ENCODE measurements at regions not wholly inside any gene's neighbourhood (a gene's known extent, or its start where the extent isn't known, plus 50 kb on each side); places are given as distances from the start of the nearest gene placed in this dataset.

- Histone ChIP-seq H3K27ac (ENCODE audit: low read depth, low read length) (no peak overlapping the region), H3K27me3 (ENCODE audit: control insufficient read depth, insufficient read depth, low read length) (no peaks in the 10 kb centered on the region), H3K4me1 (ENCODE audit: control insufficient read depth, insufficient read depth, low read length) (no peaks in the 10 kb centered on the region), H3K4me3 (ENCODE audit: low read depth, low read length) (no peak overlapping the region), H3K9me3 (ENCODE audit: control insufficient read depth, insufficient read depth, low read length) (no peaks in the 10 kb centered on the region), H3K36me3 (ENCODE audit: control insufficient read depth, insufficient read depth, low read length) (no peaks in the 10 kb centered on the region)
- peak in 2 of 6 donors; percentile 24 to 41 for DNase-seq (ENCODE audit: low read depth in 4 of 6, low spot score in 6 of 6)
- WGBS (ENCODE audit: insufficient coverage), result no CpG with 5 or more reads among the region's 4 CpGs
Observed at GRCh38 chr10:108523016-108523800, 1358.7 kb upstream of the SORCS1 start.

- Histone ChIP-seq H3K27ac (ENCODE audit: low read depth, low read length) (no peak overlapping the region), H3K4me3 (ENCODE audit: low read depth, low read length) (no peak overlapping the region), H3K4me1 (ENCODE audit: control insufficient read depth, insufficient read depth, low read length) (no peaks in the 10 kb centered on the region), H3K9me3 (ENCODE audit: control insufficient read depth, insufficient read depth, low read length) (no peaks in the 10 kb centered on the region), H3K27me3 (ENCODE audit: control insufficient read depth, insufficient read depth, low read length) (no peaks in the 10 kb centered on the region), H3K36me3 (ENCODE audit: control insufficient read depth, insufficient read depth, low read length) (no peaks in the 10 kb centered on the region)
- DNase-seq (ENCODE audit: low read depth in 4 of 6, low spot score in 6 of 6), result peak in 1 of 6 donors; percentile 65
- 29% methylated on average over 3 of the region's 8 CpGs for WGBS (ENCODE audit: insufficient coverage)
Observed at GRCh38 chr10:108521827-108522492, 1357.5 kb upstream of the SORCS1 start.

- H3K27ac ChIP-seq (ENCODE audit: low read depth, low read length), result no peak overlapping the region
- no peaks in the 10 kb centered on the region for H3K4me1 ChIP-seq (ENCODE audit: control insufficient read depth, insufficient read depth, low read length)
- H3K36me3 ChIP-seq (ENCODE audit: control insufficient read depth, insufficient read depth, low read length), result no peaks in the 10 kb centered on the region
- DNase-seq (ENCODE audit: low read depth in 4 of 6, low spot score in 6 of 6), result no peak
- no peaks in the 10 kb centered on the region for H3K27me3 ChIP-seq (ENCODE audit: control insufficient read depth, insufficient read depth, low read length)
- no peak overlapping the region for H3K4me3 ChIP-seq (ENCODE audit: low read depth, low read length)
- no CpG with 5 or more reads among the region's 2 CpGs for WGBS (ENCODE audit: insufficient coverage)
- no peaks in the 10 kb centered on the region for H3K9me3 ChIP-seq (ENCODE audit: control insufficient read depth, insufficient read depth, low read length)
Observed at GRCh38 chr10:108515821-108516220, 1351.3 kb upstream of the SORCS1 start.

- Histone ChIP-seq H3K4me3 (ENCODE audit: low read depth, low read length) (no peak overlapping the region), H3K4me1 (ENCODE audit: control insufficient read depth, insufficient read depth, low read length) (no peaks in the 10 kb centered on the region), H3K9me3 (ENCODE audit: control insufficient read depth, insufficient read depth, low read length) (no peaks in the 10 kb centered on the region), H3K27ac (ENCODE audit: low read depth, low read length) (no peak overlapping the region), H3K27me3 (ENCODE audit: control insufficient read depth, insufficient read depth, low read length) (no peaks in the 10 kb centered on the region), H3K36me3 (ENCODE audit: control insufficient read depth, insufficient read depth, low read length) (no peaks in the 10 kb centered on the region)
- 86% methylated on average over 1 of the region's 3 CpGs for WGBS (ENCODE audit: insufficient coverage)
- DNase-seq (ENCODE audit: low read depth in 4 of 6, low spot score in 6 of 6), result no peak
Observed at GRCh38 chr10:108500396-108500795, 1335.9 kb upstream of the SORCS1 start.

GRCh38 chr10:108496106-108496505, 1331.6 kb upstream of the SORCS1 start:
- H3K36me3 ChIP-seq (ENCODE audit: control insufficient read depth, insufficient read depth, low read length), result no peaks in the 10 kb centered on the region
- no peak overlapping the region for H3K4me3 ChIP-seq (ENCODE audit: low read depth, low read length)
- DNase-seq (ENCODE audit: low read depth in 4 of 6, low spot score in 6 of 6), result no peak
- H3K4me1 ChIP-seq (ENCODE audit: control insufficient read depth, insufficient read depth, low read length), result no peaks in the 10 kb centered on the region
- H3K27me3 ChIP-seq (ENCODE audit: control insufficient read depth, insufficient read depth, low read length), result no peaks in the 10 kb centered on the region
- no peak overlapping the region for H3K27ac ChIP-seq (ENCODE audit: low read depth, low read length)
- no peaks in the 10 kb centered on the region for H3K9me3 ChIP-seq (ENCODE audit: control insufficient read depth, insufficient read depth, low read length)

GRCh38 chr10:108490944-108491343, 1326.4 kb upstream of the SORCS1 start:
- Histone ChIP-seq H3K27ac (ENCODE audit: low read depth, low read length) (no peak overlapping the region), H3K27me3 (ENCODE audit: control insufficient read depth, insufficient read depth, low read length) (no peaks in the 10 kb centered on the region), H3K9me3 (ENCODE audit: control insufficient read depth, insufficient read depth, low read length) (no peaks in the 10 kb centered on the region), H3K36me3 (ENCODE audit: control insufficient read depth, insufficient read depth, low read length) (no peaks in the 10 kb centered on the region), H3K4me3 (ENCODE audit: low read depth, low read length) (no peak overlapping the region), H3K4me1 (ENCODE audit: control insufficient read depth, insufficient read depth, low read length) (no peaks in the 10 kb centered on the region)
- WGBS (ENCODE audit: insufficient coverage), result no CpG with 5 or more reads among the region's 1 CpG
- no peak for DNase-seq (ENCODE audit: low read depth in 4 of 6, low spot score in 6 of 6)

GRCh38 chr10:108471420-108471819, 1306.9 kb upstream of the SORCS1 start:
- no peaks in the 10 kb centered on the region for H3K36me3 ChIP-seq (ENCODE audit: control insufficient read depth, insufficient read depth, low read length)
- no peak for DNase-seq (ENCODE audit: low read depth in 4 of 6, low spot score in 6 of 6)
- H3K4me1 ChIP-seq (ENCODE audit: control insufficient read depth, insufficient read depth, low read length), result no peaks in the 10 kb centered on the region
- H3K27me3 ChIP-seq (ENCODE audit: control insufficient read depth, insufficient read depth, low read length), result no peaks in the 10 kb centered on the region
- peaks cover 3% of the 10 kb centered on the region for H3K9me3 ChIP-seq (ENCODE audit: control insufficient read depth, insufficient read depth, low read length)
- WGBS (ENCODE audit: insufficient coverage), result 100% methylated on average over 1 of the region's 1 CpG
- H3K4me3 ChIP-seq (ENCODE audit: low read depth, low read length), result no peak overlapping the region
- H3K27ac ChIP-seq (ENCODE audit: low read depth, low read length), result no peak overlapping the region

- Histone ChIP-seq H3K36me3 (ENCODE audit: control insufficient read depth, insufficient read depth, low read length) (no peaks in the 10 kb centered on the region), H3K27ac (ENCODE audit: low read depth, low read length) (no peak overlapping the region), H3K4me1 (ENCODE audit: control insufficient read depth, insufficient read depth, low read length) (peaks cover 4% of the 10 kb centered on the region), H3K9me3 (ENCODE audit: control insufficient read depth, insufficient read depth, low read length) (peaks cover 3% of the 10 kb centered on the region), H3K4me3 (ENCODE audit: low read depth, low read length) (no peak overlapping the region), H3K27me3 (ENCODE audit: control insufficient read depth, insufficient read depth, low read length) (peaks cover 3% of the 10 kb centered on the region)
- no peak for DNase-seq (ENCODE audit: low read depth in 4 of 6, low spot score in 6 of 6)
- WGBS (ENCODE audit: insufficient coverage), result 100% methylated on average over 2 of the region's 3 CpGs
Observed at GRCh38 chr10:108469940-108470339, 1305.4 kb upstream of the SORCS1 start.

- Histone ChIP-seq H3K27me3 (ENCODE audit: control insufficient read depth, insufficient read depth, low read length) (peaks cover 3% of the 10 kb centered on the region), H3K36me3 (ENCODE audit: control insufficient read depth, insufficient read depth, low read length) (no peaks in the 10 kb centered on the region), H3K27ac (ENCODE audit: low read depth, low read length) (no peak overlapping the region), H3K4me1 (ENCODE audit: control insufficient read depth, insufficient read depth, low read length) (peaks cover 4% of the 10 kb centered on the region), H3K4me3 (ENCODE audit: low read depth, low read length) (peak overlapping the region; percentile 54), H3K9me3 (ENCODE audit: control insufficient read depth, insufficient read depth, low read length) (peaks cover 2% of the 10 kb centered on the region)
- DNase-seq (ENCODE audit: low read depth in 4 of 6, low spot score in 6 of 6), result peak in 4 of 6 donors; percentile 19 to 71 (median 46)
- WGBS (ENCODE audit: insufficient coverage), result 4% methylated on average over 60 of the region's 62 CpGs
Observed at GRCh38 chr10:108465871-108466641, 1301.5 kb upstream of the SORCS1 start.
